SKM-1 treated with dmso at 0.1 percent for 144 hours (cell line): ENCODE measurements at regions not wholly inside any gene's neighbourhood (a gene's known extent, or its start where the extent isn't known, plus 50 kb on each side); places are given as distances from the start of the nearest gene placed in this dataset.

ENCODE experiments used
- DNase-seq: peaks from one replicate; lab custom pipeline; 2025; ENCODE audit not compliant: unreplicated experiment; lab: John Stamatoyannopoulos, UW

DNA sequence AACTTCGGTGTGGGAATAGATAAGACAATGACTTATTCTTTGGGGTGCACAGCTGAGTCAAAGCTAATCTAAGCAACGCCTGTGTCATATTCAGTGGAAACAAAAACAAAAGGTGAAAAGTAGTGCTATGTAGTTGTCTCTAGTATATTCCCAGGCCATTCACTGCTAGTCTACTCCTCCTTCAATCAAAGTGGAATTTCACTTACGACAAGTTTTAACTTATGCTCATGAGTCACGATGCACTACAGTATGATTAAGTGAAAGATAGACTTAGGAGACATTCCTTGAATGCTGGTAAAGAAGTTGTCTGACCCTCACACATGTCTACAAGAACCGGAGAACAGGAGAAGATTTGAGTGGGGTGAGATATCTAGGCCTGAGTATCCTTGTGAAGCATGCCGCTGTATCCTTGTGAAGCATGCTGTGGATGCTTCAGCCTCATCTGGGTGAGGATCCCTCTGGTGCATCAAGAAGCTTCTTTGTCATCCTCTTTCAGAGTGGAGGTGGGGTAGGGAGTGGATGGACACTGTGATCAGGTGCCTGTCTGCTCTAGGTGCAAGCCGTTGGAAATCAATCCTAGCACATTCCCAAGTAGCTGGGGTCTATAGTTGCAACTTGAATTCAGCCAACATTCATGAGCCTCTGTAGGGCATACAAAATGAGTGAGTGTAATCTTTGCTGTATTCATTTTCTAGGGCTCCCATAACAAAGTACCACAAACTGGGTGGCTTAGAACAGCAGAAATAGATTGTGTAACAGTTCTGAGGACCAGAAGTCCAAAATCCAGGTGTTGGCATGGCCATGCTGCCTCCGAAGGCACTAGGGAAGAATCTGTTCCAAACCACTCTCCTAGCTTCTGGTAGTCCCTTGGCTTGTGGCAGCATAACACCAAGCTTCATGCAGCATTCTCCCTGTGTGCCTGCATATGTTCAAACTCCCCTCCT is 173.5 kb upstream of the FN1 start:
- DNase-seq: no peak

DNA sequence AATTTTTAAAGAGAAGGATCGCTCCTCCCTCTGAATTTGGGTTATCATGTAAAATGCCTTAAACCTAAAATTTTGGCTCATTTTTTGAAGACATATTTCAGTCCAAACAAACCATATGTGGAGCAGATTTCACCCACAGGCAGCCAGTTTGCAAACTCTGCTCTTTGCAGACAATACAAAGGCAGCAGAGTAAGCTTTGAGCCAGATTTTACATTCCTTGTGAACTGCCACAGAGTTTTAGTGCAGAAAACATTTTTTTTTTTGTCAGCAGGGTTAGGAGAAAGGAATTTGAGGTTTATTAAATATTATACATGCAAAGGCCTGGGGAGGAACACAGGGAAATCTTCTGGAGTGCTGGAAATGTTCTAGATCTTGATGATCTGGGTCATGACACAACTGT is 171.9 kb upstream of the FN1 start:
- DNase-seq: no peak

GRCh38 chr2:215606219-215606618 is 170.4 kb upstream of the FN1 start:
- no peak for DNase-seq

- DNase-seq: no peak
These were observed 169.3 kb upstream of the FN1 start for GRCh38 chr2:215605214-215605613.

- DNase-seq: no peak
These were observed 168.7 kb upstream of the FN1 start for GRCh38 chr2:215604606-215605005.

GRCh38 chr2:215603440-215603839 is 167.6 kb upstream of the FN1 start:
- DNase-seq: no peak

- no peak for DNase-seq
These were observed 167.1 kb upstream of the FN1 start for GRCh38 chr2:215602997-215603396.

DNA sequence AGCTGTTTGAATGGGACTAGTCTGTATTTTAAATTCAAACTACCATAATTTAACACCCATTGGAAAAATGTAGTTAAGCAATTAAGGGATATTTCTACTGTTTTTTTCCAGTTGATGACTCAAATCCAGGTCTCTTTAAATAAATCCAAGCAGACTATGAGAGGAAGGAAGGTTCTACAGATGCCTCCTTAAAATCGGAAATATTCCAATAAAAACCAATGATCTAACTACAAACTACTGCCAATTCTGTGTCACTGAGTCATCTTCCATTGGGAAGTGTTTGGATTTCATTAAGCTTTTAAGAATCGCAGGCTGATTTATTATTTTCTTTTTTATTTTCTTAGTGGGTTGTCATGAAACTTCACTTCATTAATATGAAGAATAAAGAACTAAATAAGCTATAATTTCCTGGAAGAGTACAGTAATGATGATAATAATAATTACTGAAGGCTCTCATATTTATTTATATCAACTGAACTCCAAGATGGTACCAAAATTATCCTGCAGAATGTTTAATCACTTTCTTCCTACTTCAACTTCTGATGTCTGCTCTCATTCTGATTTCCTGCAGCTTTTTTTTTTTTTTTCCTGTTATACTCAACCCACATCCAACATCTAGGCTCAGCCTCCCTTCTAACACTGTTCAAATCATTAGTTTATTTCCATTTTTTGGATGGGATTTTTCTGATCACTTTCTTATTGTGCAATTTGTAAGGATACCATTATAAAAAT is 166.3 kb upstream of the FN1 start:
- no peak for DNase-seq

- no peak for DNase-seq
These were observed 165.7 kb upstream of the FN1 start for GRCh38 chr2:215601526-215601925.

DNA sequence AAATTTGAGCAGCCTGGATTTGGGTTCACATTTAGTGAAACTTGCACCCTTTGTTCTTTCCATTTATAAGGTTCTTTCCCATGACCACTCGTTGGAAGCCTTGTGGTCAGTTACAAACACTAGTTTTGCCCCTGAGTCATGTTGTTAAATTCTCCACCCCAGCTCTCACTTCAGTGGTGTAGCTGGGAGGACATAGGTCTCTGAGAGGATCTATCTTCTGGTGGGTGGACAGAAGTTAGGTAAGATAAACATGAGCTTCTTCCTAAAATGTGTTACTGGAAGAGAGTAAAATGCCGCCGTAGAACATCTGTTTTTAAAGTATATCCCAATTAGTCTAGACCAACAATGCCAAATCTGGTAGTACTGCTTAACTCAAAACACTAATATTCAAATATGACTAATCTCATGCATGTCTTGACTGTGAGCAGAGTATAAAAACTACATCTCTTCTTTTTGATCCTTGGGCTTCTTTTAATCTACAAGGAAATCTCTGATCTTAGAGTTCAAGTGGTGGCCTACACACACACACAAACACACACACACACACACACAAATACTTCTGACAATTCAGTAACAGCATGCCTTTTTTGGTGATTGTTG is 162.6 kb upstream of the FN1 start:
- DNase-seq: no peak

DNA sequence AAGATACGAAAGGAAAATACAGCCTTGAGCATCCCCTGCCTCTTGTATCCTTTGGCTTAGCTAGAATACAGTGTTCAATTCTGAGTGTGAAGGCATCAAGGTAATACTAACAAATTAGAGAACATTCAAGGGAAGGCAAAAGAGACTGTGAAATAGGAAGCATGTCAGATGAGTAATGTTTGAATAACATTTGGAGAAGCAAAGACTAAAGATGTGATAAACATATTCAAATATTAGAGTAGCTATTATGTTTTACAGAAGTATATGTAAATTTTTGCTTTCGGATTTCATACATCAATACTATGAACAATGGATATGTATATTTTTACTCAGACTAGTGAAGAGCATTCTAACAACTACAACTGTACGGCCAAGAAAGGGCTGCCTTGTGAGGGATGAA is 161.7 kb upstream of the FN1 start:
- no peak for DNase-seq

DNA sequence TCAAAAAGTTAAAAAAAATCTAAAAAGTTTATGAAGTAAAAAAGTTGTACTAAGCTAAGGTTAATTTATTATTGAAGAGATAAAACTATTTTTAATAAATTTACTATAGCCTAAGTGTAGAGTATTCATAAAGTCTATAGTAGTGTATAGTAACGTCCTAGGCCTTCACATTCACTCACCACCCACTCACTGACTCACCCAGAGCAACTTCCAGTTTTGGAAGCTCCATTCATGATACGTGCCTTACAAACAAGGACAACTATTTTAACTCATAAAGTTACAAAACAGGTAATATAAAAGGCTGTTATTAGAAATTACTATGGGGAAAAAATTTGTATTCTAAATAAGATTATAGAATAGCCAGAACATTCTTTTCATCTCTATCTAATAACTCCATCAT is 158.9 kb upstream of the FN1 start:
- no peak for DNase-seq

DNA sequence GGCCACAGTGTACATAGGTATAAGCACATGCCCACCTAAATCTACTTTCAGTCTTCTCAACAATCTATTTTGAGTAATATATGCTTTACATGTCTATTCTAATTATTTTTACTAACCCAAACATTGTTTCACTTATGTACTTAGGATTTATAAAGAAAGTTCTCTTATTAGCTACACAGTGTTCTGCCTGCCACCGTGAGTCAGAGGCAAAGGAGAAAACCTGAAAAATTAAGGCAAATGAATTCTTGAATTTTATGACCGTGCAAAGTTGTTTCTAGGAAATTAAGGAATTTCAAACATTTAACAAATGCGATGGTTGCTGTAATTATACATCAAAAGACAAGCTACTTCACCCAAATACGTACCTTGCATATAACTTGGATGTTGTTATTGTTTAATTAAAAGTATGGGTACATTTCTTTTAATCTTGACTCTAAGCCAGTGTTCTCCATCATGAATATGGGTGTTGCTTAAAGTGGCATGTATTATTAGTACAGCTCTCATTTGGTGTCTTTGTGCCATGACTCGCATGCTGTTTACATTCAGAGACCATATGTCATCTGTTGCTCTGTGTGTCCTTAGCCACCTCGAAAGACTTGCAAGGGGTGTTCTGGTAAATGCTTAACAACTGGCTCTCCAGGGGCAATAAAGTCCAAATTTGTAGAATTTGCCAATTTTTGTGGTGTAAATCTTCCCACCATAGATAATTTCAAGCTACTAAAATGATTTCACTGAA is 154.3 kb upstream of the FN1 start:
- no peak for DNase-seq

DNA sequence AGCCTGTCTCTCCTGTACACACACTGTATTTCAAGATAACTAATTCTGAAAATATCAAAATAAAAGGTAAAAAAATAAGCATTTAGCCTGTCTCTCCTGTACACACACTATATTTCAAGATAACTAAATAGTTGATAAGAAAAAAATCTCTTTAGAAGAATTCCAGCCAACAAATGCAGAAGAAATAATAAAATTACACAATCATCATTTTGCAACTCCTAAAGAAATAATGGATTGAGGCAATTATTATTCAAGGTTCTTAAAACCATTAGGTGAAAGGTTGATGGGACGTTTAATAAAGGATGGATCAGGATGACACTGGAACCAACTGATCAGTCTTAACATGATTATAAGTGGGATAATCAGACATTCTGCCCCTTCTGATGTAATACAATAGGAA is 148.0 kb upstream of the FN1 start:
- no peak for DNase-seq

GRCh38 chr2:215579809-215580208 is 143.9 kb upstream of the FN1 start:
- DNase-seq: no peak

GRCh38 chr2:215577356-215577755 is 141.5 kb upstream of the FN1 start:
- DNase-seq: no peak

DNA sequence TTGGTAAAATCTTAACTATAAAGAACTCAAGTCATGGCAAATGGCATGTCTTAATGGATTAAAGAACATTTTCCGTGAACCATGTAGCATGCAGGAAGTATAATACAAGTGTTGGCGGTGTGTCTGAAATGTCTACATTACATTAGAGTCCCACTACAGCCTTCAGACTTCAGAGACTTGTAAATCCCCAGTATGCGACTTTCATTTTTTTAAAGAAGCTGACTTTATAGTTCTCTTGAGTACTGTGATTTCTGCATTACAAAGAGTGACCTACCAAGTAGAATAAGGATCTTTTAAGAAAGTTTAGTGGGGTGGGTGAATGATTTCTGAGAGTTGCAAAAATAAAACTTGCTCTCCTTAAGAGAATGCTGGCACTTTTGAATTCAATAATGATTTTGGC is 140.7 kb upstream of the FN1 start:
- DNase-seq: no peak

GRCh38 chr2:215573496-215573895 is 137.6 kb upstream of the FN1 start:
- DNase-seq: no peak

DNA sequence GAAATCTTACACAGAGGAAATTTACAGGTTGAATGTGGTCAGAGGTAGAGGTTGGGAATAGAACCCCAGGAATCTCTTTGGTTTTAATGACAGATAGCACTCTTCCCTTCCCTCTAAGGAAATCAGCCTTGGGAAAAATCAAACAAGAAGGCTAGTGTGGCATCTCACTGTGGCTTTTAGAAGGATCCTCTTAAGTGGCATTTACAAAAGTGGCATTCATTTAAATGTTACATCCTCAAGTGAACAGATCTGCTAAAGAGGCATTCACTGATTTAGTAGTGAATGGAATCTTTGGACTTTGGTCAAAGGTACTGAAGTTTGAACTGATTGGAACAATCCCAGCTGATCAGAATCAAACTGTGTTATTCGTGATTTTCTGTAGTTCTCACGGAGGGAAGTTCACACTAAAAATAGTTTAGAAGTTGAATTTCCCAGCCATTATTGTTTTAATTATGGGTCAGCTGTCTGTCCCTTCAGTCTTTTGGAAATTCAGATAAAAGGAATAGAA is 136.5 kb upstream of the FN1 start:
- no peak for DNase-seq

DNA sequence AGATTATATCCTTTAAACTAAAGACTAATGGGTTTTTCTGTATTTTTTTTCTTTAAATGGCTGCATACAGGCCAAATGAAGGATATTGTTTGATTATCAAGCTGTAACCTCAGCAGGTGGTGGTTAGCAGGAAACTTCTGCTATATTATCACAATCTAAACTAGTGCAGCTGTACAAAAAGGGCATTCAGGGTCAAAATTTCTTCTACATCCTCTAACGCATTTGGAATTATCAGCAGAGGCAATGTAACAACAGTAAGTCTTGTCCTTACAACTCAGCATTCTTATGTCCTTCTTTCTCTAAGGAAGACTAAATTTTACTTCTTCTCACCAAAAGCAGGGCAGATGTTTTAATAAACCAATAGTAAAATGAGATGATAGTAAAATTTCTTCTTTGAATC is 135.8 kb upstream of the FN1 start:
- no peak for DNase-seq

GRCh38 chr2:215567504-215567903 is 131.6 kb upstream of the FN1 start:
- DNase-seq: no peak
